ENCODE measurements at regions not wholly inside any gene's neighbourhood (a gene's known extent, or its start where the extent isn't known, plus 50 kb on each side); places are given as distances from the start of the nearest gene placed in this dataset.

- TF ChIP-seq CTCF (conservative IDR thresholded peaks at IDR 0.05) (no peak), ZFX (IDR thresholded peaks at IDR 0.05) (no peak)
Measured at GRCh38 chr3:111392894-111393398, 149.1 kb upstream of the CD96 start.
